IMR-90 (cell line): ENCODE measurements at regions not wholly inside any gene's neighbourhood (a gene's known extent, or its start where the extent isn't known, plus 50 kb on each side); places are given as distances from the start of the nearest gene placed in this dataset.

Experiments
- ATAC-seq: fragments of 200-7000 bp; cut with Tn5 transposase; 2 replicates; pipeline ENCODE4 v1.9.1; 2020; ENCODE audit warnings: low read depth, mild to moderate bottlenecking, moderate library complexity
- BruUV-seq: library from RNA; stranded (reverse); fragments of 400-500 nt; replicated peaks from 2 replicates; lab custom pipeline; 2021; lab: Mats Ljungman, UMichigan
- CTCF ChIA-PET: fragments of 300-600 bp; formaldehyde crosslinking; extraction: SDS; loops from one replicate; lab custom pipeline; 2021; ENCODE audit warnings: antibody characterized with exemption; lab: Yijun Ruan, JAX
- POLR2A ChIA-PET: fragments of 300-600 bp; sonication (Branson Sonifier 250); formaldehyde crosslinking; loops from one replicate; lab custom pipeline; 2022; ENCODE audit warnings: antibody characterized with exemption; ENCODE audit not compliant: unreplicated experiment; lab: Charles Lee
- DNase-seq: peaks from one replicate; pipeline ENCODE4 v3.0.0; 2013
- H2AFZ ChIP-seq: replicated peaks from 2 replicates; pipeline ENCODE3; 2013; ENCODE audit warnings: low read length, mild to moderate bottlenecking; ENCODE audit not compliant: poor library complexity
- H2AK5ac ChIP-seq: 2 replicates; pipeline ENCODE4 v1.6.1; 2013; ENCODE audit warnings: low read depth, low read length, inconsistent platforms
- H2AK9ac ChIP-seq: replicated peaks from 2 replicates; pipeline ENCODE3; 2013; ENCODE audit warnings: mild to moderate bottlenecking, low read depth, low read length, moderate library complexity; ENCODE audit not compliant: poor library complexity
- H2BK120ac ChIP-seq: 2 replicates; pipeline ENCODE4 v1.6.1; 2013; ENCODE audit warnings: low read depth, low read length, inconsistent platforms
- H2BK15ac ChIP-seq: 3 replicates; pipeline ENCODE4 v1.6.1; 2013; ENCODE audit warnings: low read depth, low read length, inconsistent platforms
- H2BK20ac ChIP-seq: 2 replicates; pipeline ENCODE4 v1.6.1; 2013; ENCODE audit warnings: low read depth, mild to moderate bottlenecking, inconsistent platforms, low read length, moderate library complexity
- H2BK5ac ChIP-seq: 2 replicates; pipeline ENCODE4 v1.6.1; 2013; ENCODE audit warnings: mild to moderate bottlenecking, low read depth, low read length, inconsistent platforms; ENCODE audit not compliant: poor library complexity, severe bottlenecking
- H3K14ac ChIP-seq: replicated peaks from 2 replicates; pipeline ENCODE4 v1.6.1; 2013; ENCODE audit warnings: low read depth, low read length, inconsistent platforms
- H3K18ac ChIP-seq: 2 replicates; pipeline ENCODE4 v1.6.1; 2013; ENCODE audit warnings: low read depth, low read length, control low read depth
- H3K23ac ChIP-seq: 2 replicates; pipeline ENCODE4 v1.6.1; 2013; ENCODE audit warnings: low read depth, low read length, inconsistent platforms
- H3K27ac ChIP-seq: 2 replicates; pipeline ENCODE4 v1.5.1; 2013; ENCODE audit warnings: mild to moderate bottlenecking, control low read depth, low read length; ENCODE audit not compliant: insufficient read depth
- H3K27me3 ChIP-seq: 2 replicates; pipeline ENCODE4 v1.6.1; 2013; ENCODE audit warnings: low read length; ENCODE audit not compliant: control insufficient read depth, insufficient read depth
- H3K36me3 ChIP-seq: 2 replicates; pipeline ENCODE4 v1.6.1; 2013; ENCODE audit warnings: low read length, mixed read lengths; ENCODE audit not compliant: control insufficient read depth, insufficient read depth
- H3K4ac ChIP-seq: 2 replicates; pipeline ENCODE4 v1.6.1; 2013; ENCODE audit warnings: low read depth, low read length, inconsistent platforms
- H3K4me1 ChIP-seq: 2 replicates; pipeline ENCODE4 v1.6.1; 2013; ENCODE audit warnings: low read length, mixed read lengths; ENCODE audit not compliant: control insufficient read depth, insufficient read depth
- H3K4me2 ChIP-seq: 2 replicates; pipeline ENCODE4 v1.6.1; 2013; ENCODE audit warnings: low read depth, mild to moderate bottlenecking, control low read depth, low read length, moderate library complexity
- H3K4me3 ChIP-seq: 2 replicates; pipeline ENCODE4 v1.5.1; 2013; ENCODE audit warnings: low read depth, mild to moderate bottlenecking, control low read depth, low read length, moderate library complexity; ENCODE audit not compliant: insufficient read depth
- H3K56ac ChIP-seq: 2 replicates; pipeline ENCODE4 v1.6.1; 2013; ENCODE audit warnings: low read length, inconsistent platforms; ENCODE audit not compliant: insufficient read depth; ENCODE audit errors: extremely low read depth
- H3K79me1 ChIP-seq, 2 experiments: 2 replicates each; pipeline ENCODE4 v1.6.1; 2013; ENCODE audit warnings: low read length in 2 of 2, inconsistent platforms in 1 of 2, low read depth in 1 of 2
- H3K9ac ChIP-seq: 2 replicates; pipeline ENCODE4 v1.6.1; 2013; ENCODE audit warnings: low read depth, low read length, control low read depth
- H3K9me1 ChIP-seq: 2 replicates; pipeline ENCODE4 v1.6.1; 2013; ENCODE audit warnings: low read length, inconsistent platforms; ENCODE audit not compliant: insufficient read depth
- H3K9me3 ChIP-seq: 2 replicates; pipeline ENCODE4 v1.6.1; 2013; ENCODE audit warnings: low read length; ENCODE audit not compliant: control insufficient read depth, insufficient read depth
- H4K20me1 ChIP-seq: 2 replicates; pipeline ENCODE4 v1.6.1; 2013; ENCODE audit warnings: low read length, inconsistent platforms; ENCODE audit not compliant: insufficient read depth
- H4K5ac ChIP-seq: 2 replicates; pipeline ENCODE4 v1.6.1; 2013; ENCODE audit warnings: mild to moderate bottlenecking, low read depth, low read length, control low read depth
- H4K8ac ChIP-seq, 2 experiments: 2 replicates each; pipeline ENCODE4 v1.6.1; 2013; ENCODE audit warnings: low read depth in 2 of 2, low read length in 2 of 2, control low read depth in 1 of 2, inconsistent platforms in 1 of 2
- H4K91ac ChIP-seq: 2 replicates; pipeline ENCODE4 v1.6.1; 2013; ENCODE audit warnings: low read depth, low read length, inconsistent platforms; ENCODE audit not compliant: insufficient read depth
- CEBPB ChIP-seq: IDR thresholded peaks from 2 replicates; pipeline ENCODE4 v1.6.1; 2012; ENCODE audit warnings: low read depth, low read length, improper control_type of control experiment
- CTCF ChIP-seq: conservative IDR thresholded peaks from 2 replicates; pipeline ENCODE4 v1.5.1; 2012; ENCODE audit warnings: mild to moderate bottlenecking, low read depth, low read length, improper control_type of control experiment
- MAFK ChIP-seq: IDR thresholded peaks from 2 replicates; pipeline ENCODE4 v1.6.1; 2012; ENCODE audit warnings: low read depth, low read length, improper control_type of control experiment
- POLR2A ChIP-seq: IDR thresholded peaks from 2 replicates; pipeline ENCODE4 v1.6.1; 2012; ENCODE audit warnings: mild to moderate bottlenecking, low read depth, low read length
- RCOR1 ChIP-seq: IDR thresholded peaks from 2 replicates; pipeline ENCODE4 v1.6.1; 2012; ENCODE audit warnings: mild to moderate bottlenecking, low read length, improper control_type of control experiment; ENCODE audit not compliant: insufficient replicate concordance
- WGBS, 2 experiments: methylation state at CpG; one replicate each; pipeline versions ENCODE4 v1.1.5 to v1.1.7; 2013; ENCODE audit warnings: missing lambda C conversion rate in 2 of 2; ENCODE audit not compliant: insufficient read length in 1 of 2; ENCODE audit errors: extremely low coverage in 2 of 2; 5-methylcytosine and 5-hydroxymethylcytosine counted together
- dilution Hi-C: fragments of 300-500 bp; cut with HindIII; formaldehyde crosslinking; loops from one replicate; pipeline ENCODE4 v1.14.3; 2018; ENCODE audit warnings: low sequenced_read_pairs; ENCODE audit not compliant: unreplicated experiment
- in situ Hi-C: fragments of 300-500 bp; cut with MboI; formaldehyde crosslinking; loops from 3 replicates; pipeline ENCODE4 v1.14.3; 2019; ENCODE audit warnings: low sequenced_read_pairs, inconsistent platforms, mixed read lengths
- intact Hi-C: fragments of 100-400 bp; cut with micrococcal nuclease; formaldehyde crosslinking; loops from 2 replicates; pipeline ENCODE4 v1.10.0; 2022

DNA sequence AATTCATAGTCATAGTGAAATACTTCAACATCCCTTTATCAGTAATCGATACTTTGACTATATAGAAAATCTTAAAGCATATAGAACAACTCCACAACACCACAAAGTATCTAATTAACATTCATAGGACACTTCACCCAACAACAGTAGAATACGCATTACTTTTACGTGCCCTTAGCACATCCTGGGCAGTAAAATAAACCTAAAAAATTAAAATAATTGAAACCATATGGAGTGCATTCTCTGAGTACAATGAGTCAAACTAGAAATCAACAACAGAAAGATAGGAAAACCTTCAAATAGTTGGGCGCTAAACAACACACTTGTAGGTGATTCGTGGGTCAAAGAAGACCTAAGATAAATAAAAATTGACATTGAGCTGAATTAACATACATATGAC lies 442.9 kb downstream of the SUCLG1 start:
- Histone ChIP-seq H3K4me3 (no peak overlapping the region), H3K4me1 (no peaks in the 10 kb centered on the region), H3K79me1 (no peaks in the 10 kb centered on the region), H2AK9ac (no peak overlapping the region), H3K18ac (no peak overlapping the region), H2BK20ac (no peak overlapping the region), H2AK5ac (no peak overlapping the region), H3K27me3 (no peaks in the 10 kb centered on the region), H3K27ac (no peak overlapping the region), H3K4me2 (no peak overlapping the region), H2BK120ac (no peak overlapping the region), H3K56ac (no peak overlapping the region), H4K20me1 (no peaks in the 10 kb centered on the region), H2BK15ac (no peak overlapping the region), H3K14ac (no peak overlapping the region), H4K8ac (no peak overlapping the region), H4K5ac (no peak overlapping the region), H3K9me3 (no peaks in the 10 kb centered on the region), H3K36me3 (no peaks in the 10 kb centered on the region), H3K23ac (no peak overlapping the region), H3K9ac (no peak overlapping the region), H2BK5ac (no peak overlapping the region), H4K91ac (no peak overlapping the region), H3K9me1 (no peaks in the 10 kb centered on the region), H2AFZ (no peak overlapping the region), H3K4ac (no peak overlapping the region)
- dilution Hi-C loops, result no loop called here
- DNase-seq (no peak), ATAC-seq (no peak)
- TF ChIP-seq POLR2A, result no peak
- no peak for TF ChIP-seq CTCF
- no peak for TF ChIP-seq RCOR1
- no peak for TF ChIP-seq CEBPB
- TF ChIP-seq MAFK, result no peak
- no TSS peak for BruUV-seq
- POLR2A ChIA-PET, result no interaction called here
- intact Hi-C loops, result no loop called here
- WGBS, 2 experiments, result no CpG with 5 or more reads among the region's 5 CpGs
- CTCF ChIA-PET, result no interaction called here
- in situ Hi-C loops, result no loop called here
